ENCODE measurements at regions not wholly inside any gene's neighbourhood (a gene's known extent, or its start where the extent isn't known, plus 50 kb on each side); places are given as distances from the start of the nearest gene placed in this dataset.

GRCh38 chr13:38204556-38204955 is 145.1 kb upstream of the UFM1 start:
- no peak overlapping the region for H2AFZ ChIP-seq (ENCODE audit: low read length)
- no peaks in the 10 kb centered on the region for H4K20me1 ChIP-seq (ENCODE audit: insufficient read depth, low read length, poor library complexity, severe bottlenecking)
- H3K27me3 ChIP-seq (ENCODE audit: insufficient read depth, low read length, poor library complexity, severe bottlenecking) = no peaks in the 10 kb centered on the region
- TF ChIP-seq, protein P1, sequence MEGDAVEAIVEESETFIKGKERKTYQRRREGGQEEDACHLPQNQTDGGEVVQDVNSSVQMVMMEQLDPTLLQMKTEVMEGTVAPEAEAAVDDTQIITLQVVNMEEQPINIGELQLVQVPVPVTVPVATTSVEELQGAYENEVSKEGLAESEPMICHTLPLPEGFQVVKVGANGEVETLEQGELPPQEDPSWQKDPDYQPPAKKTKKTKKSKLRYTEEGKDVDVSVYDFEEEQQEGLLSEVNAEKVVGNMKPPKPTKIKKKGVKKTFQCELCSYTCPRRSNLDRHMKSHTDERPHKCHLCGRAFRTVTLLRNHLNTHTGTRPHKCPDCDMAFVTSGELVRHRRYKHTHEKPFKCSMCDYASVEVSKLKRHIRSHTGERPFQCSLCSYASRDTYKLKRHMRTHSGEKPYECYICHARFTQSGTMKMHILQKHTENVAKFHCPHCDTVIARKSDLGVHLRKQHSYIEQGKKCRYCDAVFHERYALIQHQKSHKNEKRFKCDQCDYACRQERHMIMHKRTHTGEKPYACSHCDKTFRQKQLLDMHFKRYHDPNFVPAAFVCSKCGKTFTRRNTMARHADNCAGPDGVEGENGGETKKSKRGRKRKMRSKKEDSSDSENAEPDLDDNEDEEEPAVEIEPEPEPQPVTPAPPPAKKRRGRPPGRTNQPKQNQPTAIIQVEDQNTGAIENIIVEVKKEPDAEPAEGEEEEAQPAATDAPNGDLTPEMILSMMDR (conservative IDR thresholded peaks at IDR 0.05; ENCODE audit: low read length) = no peak
- no peak for TF ChIP-seq EZH2phosphoT487 (IDR thresholded peaks at IDR 0.05; ENCODE audit: borderline replicate concordance)
- no peaks in the 10 kb centered on the region for H3K79me2 ChIP-seq (ENCODE audit: insufficient read depth, low read length)
- no peak overlapping the region for H3K4me2 ChIP-seq (ENCODE audit: low read depth, low read length, poor library complexity, severe bottlenecking)
- no peaks in the 10 kb centered on the region for H3F3A ChIP-seq (ENCODE audit: low read depth)
- H3K36me3 ChIP-seq (ENCODE audit: insufficient read depth, low read length) = no peaks in the 10 kb centered on the region
- no peaks in the 10 kb centered on the region for H3K9me2 ChIP-seq (replicated peaks; ENCODE audit: low read depth, low read length)
- H3K9me3 ChIP-seq (ENCODE audit: insufficient read depth, low read depth, low read length) = no peaks in the 10 kb centered on the region
- H3K9ac ChIP-seq (ENCODE audit: low read depth, low read length, poor library complexity, severe bottlenecking) = no peak overlapping the region
- H3K4me3 ChIP-seq (ENCODE audit: low read length, poor library complexity, severe bottlenecking) = no peak overlapping the region
- no peaks in the 10 kb centered on the region for H3K4me1 ChIP-seq (ENCODE audit: insufficient read depth, low read length, poor library complexity, severe bottlenecking)

DNA sequence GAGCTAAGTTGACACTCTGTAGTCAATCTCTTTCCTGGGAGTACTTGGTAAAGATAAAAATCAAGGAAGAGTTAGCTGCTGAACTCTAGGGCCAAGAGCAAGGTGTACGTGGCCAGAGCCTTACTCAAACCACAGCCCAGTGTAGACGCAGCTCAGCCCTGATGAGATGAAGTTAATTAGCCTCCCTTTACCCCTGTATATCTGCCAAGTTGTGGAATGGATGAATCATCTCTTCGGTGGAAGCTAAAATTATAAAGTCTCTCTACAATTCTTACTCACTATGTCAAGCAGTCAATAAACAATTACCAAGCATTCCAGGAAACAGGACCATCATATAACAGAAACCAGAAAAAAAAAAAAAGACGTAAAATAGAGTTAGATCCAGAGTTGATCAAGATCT is 146.9 kb upstream of the UFM1 start:
- H2AFZ ChIP-seq (ENCODE audit: low read length) = no peak overlapping the region
- no peak overlapping the region for H3K9ac ChIP-seq (ENCODE audit: low read depth, low read length, poor library complexity, severe bottlenecking)
- no peaks in the 10 kb centered on the region for H3K27me3 ChIP-seq (ENCODE audit: insufficient read depth, low read length, poor library complexity, severe bottlenecking)
- H4K20me1 ChIP-seq (ENCODE audit: insufficient read depth, low read length, poor library complexity, severe bottlenecking) = no peaks in the 10 kb centered on the region
- H3K9me3 ChIP-seq (ENCODE audit: insufficient read depth, low read depth, low read length) = 0 out of 2 replicates have a peak, but pooled peaks cover 4% of the 10 kb centered on the region
- H3K4me3 ChIP-seq (ENCODE audit: low read length, poor library complexity, severe bottlenecking) = no peak overlapping the region
- no peaks in the 10 kb centered on the region for H3K4me1 ChIP-seq (ENCODE audit: insufficient read depth, low read length, poor library complexity, severe bottlenecking)
- H3K79me2 ChIP-seq (ENCODE audit: insufficient read depth, low read length) = no peaks in the 10 kb centered on the region
- H3K9me2 ChIP-seq (replicated peaks; ENCODE audit: low read depth, low read length) = no peaks in the 10 kb centered on the region
- no peaks in the 10 kb centered on the region for H3K36me3 ChIP-seq (ENCODE audit: insufficient read depth, low read length)
- no peaks in the 10 kb centered on the region for H3F3A ChIP-seq (ENCODE audit: low read depth)
- no peak overlapping the region for H3K4me2 ChIP-seq (ENCODE audit: low read depth, low read length, poor library complexity, severe bottlenecking)
- TF ChIP-seq, protein P1 (conservative IDR thresholded peaks at IDR 0.05; ENCODE audit: low read length) = no peak
- TF ChIP-seq EZH2phosphoT487 (IDR thresholded peaks at IDR 0.05; ENCODE audit: borderline replicate concordance) = no peak

GRCh38 chr13:38191016-38191415 is 158.6 kb upstream of the UFM1 start:
- no peaks in the 10 kb centered on the region for H3K4me1 ChIP-seq (ENCODE audit: insufficient read depth, low read length, poor library complexity, severe bottlenecking)
- H3K27me3 ChIP-seq (ENCODE audit: insufficient read depth, low read length, poor library complexity, severe bottlenecking) = no peaks in the 10 kb centered on the region
- no peaks in the 10 kb centered on the region for H3F3A ChIP-seq (ENCODE audit: low read depth)
- H3K36me3 ChIP-seq (ENCODE audit: insufficient read depth, low read length) = no peaks in the 10 kb centered on the region
- no peaks in the 10 kb centered on the region for H3K9me3 ChIP-seq (ENCODE audit: insufficient read depth, low read depth, low read length)
- H3K4me3 ChIP-seq (ENCODE audit: low read length, poor library complexity, severe bottlenecking) = no peak overlapping the region
- H3K4me2 ChIP-seq (ENCODE audit: low read depth, low read length, poor library complexity, severe bottlenecking) = no peak overlapping the region
- TF ChIP-seq EZH2phosphoT487 (IDR thresholded peaks at IDR 0.05; ENCODE audit: borderline replicate concordance) = no peak
- TF ChIP-seq, protein P1 (conservative IDR thresholded peaks at IDR 0.05; ENCODE audit: low read length) = no peak
- no peak overlapping the region for H2AFZ ChIP-seq (ENCODE audit: low read length)
- H3K79me2 ChIP-seq (ENCODE audit: insufficient read depth, low read length) = no peaks in the 10 kb centered on the region
- H3K9ac ChIP-seq (ENCODE audit: low read depth, low read length, poor library complexity, severe bottlenecking) = no peak overlapping the region
- no peaks in the 10 kb centered on the region for H3K9me2 ChIP-seq (replicated peaks; ENCODE audit: low read depth, low read length)
- H4K20me1 ChIP-seq (ENCODE audit: insufficient read depth, low read length, poor library complexity, severe bottlenecking) = no peaks in the 10 kb centered on the region

Measured in Loucy (cell line).